Stromal cell of bone marrow (primary cell): ENCODE measurements at regions not wholly inside any gene's neighbourhood (a gene's known extent, or its start where the extent isn't known, plus 50 kb on each side); places are given as distances from the start of the nearest gene placed in this dataset.
A peak's percentile ranks its signal among the peaks of the same experiment; 100 is the strongest.

ENCODE experiments used
- DNase-seq: peaks from one replicate; pipeline ENCODE4 v3.0.0-alpha.2; 2012; ENCODE audit warnings: low read depth

DNA sequence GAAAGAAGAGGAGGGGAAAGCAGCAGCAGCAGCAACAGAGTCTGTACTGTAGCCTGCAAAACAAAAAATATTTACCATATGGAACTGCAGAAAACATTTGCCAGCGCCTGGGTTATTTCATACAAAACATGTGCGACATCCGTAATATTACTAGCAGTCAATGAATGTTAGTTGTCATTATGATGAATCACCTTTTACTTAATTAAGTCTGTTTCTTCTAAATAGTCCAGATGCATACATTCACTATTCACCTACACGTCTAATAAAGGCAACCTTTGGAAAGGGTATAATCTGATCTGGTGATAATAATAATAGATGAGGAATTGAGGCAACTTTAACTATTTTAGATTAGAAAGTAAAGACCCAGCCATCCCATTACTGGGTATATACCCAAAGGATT is 426.3 kb upstream of the ST6GAL2 start:
- no peak for DNase-seq

GRCh38 chr2:107313316-107313715 is 427.3 kb upstream of the ST6GAL2 start:
- no peak for DNase-seq

GRCh38 chr2:107320881-107321280 is 434.9 kb upstream of the ST6GAL2 start:
- no peak for DNase-seq

DNA sequence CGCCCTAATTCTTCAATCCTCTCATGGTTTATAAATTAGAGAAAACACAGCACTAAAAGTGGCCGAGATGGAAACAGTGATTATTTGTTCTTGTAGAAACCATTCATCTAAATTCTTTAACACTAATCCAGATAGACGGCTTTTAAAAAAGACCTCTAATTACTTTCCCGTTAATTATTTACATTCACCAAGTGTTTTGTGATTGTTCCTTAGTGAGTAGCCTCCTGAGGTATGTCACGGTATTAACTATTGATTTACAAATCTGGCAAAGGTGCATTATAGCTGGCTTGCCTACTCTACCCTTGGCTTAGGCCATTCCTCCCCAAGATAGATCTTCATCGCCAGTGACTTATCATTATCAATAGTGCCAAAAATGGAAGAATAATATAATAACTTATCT is 436.4 kb upstream of the ST6GAL2 start:
- DNase-seq = no peak

DNA sequence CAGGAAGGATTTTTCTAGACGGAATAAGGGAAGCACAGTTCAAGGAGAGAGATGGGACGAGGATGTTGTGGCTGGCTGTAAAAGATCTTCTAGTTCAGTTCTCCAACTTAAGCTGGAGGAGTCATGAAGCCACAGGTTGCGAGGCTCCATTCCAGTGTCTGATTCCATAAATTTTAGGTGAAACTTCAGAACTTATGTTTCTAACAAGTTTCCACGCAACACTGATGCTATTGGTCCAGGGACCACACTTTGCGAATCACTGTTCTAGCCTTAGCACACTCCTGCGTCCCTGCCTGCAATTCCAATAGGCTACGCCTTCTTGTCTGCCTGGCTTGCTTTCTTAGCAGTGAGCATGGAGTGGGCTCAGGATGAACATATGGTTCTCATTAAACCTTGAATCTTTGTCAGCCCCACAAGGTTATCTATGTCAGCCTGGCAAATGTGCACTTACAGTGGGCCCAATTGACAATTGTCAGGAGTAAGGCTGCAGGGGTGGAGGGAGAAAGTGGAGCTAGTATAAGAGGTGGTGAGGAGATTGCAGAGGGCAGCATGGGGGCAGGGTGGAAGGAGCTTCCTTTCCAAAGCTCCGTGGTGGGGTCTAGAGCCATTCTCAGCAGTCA is 438.1 kb upstream of the ST6GAL2 start:
- no peak for DNase-seq

DNA sequence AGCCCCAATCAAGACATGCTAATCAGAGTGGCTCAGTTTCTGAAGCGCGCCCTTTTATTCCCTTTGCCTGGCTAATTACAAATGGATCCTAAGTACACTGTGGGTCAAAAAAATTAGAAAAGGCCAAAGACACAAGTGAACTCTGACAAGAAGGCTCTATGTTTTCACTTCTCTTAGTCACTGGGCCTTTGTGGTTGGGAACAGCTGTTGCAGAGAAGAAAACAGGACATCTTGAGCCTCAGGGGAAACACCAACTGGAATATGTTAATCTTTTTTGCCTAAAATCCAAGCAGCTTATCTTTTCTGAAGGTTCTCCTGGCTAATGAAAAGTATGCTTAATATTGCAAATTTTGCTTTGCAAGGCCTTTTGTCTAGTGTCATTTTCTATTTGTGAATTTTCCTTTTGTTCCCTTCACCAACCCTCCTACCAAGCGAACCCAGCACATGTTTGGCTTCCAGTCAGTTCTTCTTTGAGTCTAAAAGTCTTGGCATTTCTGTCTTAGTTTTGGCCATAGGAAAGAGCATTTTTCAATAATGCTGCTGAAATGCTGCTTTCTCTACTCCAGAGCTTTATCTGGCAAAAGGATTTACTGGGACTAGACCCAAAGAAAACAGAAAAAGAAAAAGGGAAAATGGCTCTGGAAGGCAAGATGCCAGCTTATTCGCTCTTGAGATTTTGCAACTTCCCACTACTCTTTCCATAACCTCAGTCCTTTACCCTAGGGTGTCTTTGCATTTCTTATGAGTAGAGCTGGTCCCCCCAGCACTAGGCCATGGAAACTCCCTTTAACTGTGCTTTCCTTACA is 440.2 kb upstream of the ST6GAL2 start:
- DNase-seq = peak; percentile 84

GRCh38 chr2:107334306-107334705 is 448.3 kb upstream of the ST6GAL2 start:
- no peak for DNase-seq

DNA sequence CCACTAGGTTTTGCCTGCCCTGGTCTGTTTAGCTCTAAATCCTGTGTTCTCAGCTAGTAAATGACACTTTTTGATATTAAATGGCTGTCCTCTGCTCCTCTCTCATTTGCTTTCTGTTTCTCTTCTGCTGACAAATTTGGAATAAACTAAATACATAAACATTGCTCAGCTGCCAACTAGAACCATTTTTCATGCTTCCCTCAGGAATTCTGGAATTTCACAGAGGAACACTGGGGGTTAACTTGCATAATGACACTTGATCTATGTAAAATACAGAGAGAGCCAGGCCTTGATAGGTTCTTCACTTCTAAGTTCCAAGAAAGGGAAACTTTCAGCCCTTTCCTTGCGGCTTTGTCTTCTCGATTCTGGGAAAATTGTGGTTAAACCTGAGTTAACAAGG is 450.6 kb upstream of the ST6GAL2 start:
- no peak for DNase-seq

DNA sequence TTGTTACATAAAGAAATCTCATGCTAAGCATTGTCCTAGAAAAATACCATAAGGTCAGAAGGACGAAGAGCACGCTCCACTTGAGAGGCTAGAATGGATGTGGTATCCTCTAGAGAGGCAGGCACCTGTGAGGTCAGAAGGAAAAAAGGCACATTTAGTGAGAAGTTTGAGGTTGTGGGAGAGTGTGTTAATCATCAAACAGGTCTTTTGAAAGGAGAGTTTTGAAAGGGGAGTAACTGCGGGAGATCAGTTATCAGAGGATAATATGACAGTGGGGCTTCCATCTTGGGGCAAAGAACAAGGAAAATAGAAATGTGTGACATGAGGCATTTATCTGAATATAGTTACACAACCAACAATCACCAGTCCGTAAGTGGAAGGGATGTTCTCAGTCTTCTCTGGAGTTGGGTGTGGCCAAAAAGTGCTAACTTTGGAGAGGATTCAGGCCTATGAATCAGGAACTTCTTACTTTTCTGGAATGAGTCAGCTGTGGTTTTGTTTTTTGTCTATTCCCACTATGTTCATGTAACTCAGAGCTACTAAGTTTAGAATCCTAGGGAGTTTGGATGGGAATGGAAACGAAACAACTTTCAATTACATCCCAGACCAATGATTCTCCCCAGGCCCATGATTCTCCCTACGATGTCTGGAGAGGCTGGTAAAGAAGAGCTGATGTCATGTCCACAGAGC is 451.4 kb upstream of the ST6GAL2 start:
- peak; percentile 93 for DNase-seq

DNA sequence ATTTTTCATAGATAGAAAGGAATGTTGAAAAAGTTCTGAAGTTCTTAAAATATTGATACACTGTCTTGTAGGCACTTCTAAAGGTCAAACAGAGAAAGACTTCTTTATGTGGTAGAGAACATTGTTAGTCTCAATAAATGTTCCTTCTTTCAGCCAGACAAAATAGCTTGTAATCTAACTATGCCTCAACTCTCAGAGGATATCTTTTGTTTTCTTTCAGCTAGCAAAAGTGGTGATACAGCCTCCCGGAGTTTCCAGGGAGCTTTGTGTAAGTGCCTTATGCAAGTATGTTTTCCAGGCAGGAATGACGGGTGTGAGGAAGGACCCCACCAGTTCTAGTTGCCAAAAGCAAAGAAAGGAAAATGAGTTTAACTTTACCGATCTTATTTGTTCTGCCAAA is 452.1 kb upstream of the ST6GAL2 start:
- no peak for DNase-seq

- DNase-seq = no peak
Observed at GRCh38 chr2:107338571-107338970, 452.6 kb upstream of the ST6GAL2 start.

DNA sequence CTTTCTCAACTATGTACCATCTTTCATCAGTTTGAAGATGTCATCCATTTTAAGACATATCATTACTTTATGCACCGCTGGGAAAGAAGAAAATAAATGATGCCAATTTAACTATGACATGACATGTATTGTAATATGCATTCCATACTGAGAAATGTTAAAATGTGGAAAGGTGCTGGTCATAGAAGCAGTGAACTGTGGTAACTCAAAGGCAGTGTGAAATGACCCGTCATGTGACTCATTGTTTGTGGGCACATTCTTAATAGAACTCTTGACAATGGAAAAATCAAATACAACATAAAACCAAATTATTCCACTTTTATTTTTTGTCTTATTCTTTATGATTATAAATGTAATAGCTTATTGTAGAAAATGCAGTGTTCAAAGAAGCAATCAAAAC is 455.0 kb upstream of the ST6GAL2 start:
- no peak for DNase-seq

GRCh38 chr2:107349329-107349728 is 463.4 kb upstream of the ST6GAL2 start:
- no peak for DNase-seq

GRCh38 chr2:107354175-107354574 is 468.2 kb upstream of the ST6GAL2 start:
- no peak for DNase-seq

GRCh38 chr2:107358362-107358761 is 468.3 kb upstream of the RGPD4 start:
- no peak for DNase-seq

- no peak for DNase-seq
Observed at GRCh38 chr2:107359021-107359420, 467.7 kb upstream of the RGPD4 start.

- no peak for DNase-seq
Observed at GRCh38 chr2:107361751-107362381, 464.8 kb upstream of the RGPD4 start.

DNA sequence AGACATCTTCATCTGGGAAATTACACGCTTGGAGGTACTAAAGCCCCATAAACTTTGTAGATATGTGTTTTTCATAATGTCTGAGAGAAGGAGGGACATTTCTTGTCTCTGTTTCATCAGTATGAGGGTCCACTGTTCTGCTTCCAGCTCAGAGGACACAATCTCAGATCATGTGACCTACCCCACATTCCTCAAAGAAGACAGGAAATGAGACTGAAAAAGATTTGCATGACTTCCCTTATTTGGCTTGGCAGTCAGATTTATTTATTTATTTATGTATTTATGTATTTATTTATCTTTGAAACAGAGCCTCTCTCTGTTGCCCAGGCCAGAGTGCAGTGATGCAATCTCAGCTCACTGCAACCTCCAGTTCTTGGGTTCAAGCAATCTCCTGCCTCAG is 463.7 kb upstream of the RGPD4 start:
- no peak for DNase-seq

DNA sequence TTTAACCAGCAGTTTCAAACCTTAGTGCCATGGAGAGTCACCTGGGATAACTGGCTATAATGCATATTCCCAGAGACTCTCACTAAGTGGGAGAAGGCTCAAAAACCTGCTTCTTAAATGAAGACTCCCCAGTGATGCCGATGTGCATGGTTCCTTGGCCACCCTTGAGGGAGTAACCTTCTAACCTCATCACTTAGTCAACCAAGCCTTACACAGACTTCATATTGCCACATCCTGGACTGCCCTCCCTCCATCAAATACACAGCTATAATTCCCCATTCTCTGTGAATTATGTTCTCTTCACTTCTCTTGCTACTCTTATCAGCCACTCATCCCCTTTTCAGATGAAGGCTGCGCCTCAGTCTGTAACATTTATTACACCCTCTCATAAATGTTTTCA is 462.9 kb upstream of the RGPD4 start:
- no peak for DNase-seq

- no peak for DNase-seq
Observed at GRCh38 chr2:107364361-107364950, 462.2 kb upstream of the RGPD4 start.

- DNase-seq = no peak
Observed at GRCh38 chr2:107374249-107374648, 452.4 kb upstream of the RGPD4 start.

- no peak for DNase-seq
Observed at GRCh38 chr2:107376909-107377308, 449.8 kb upstream of the RGPD4 start.
